SW 1271 (cell line): ENCODE measurements at regions not wholly inside any gene's neighbourhood (a gene's known extent, or its start where the extent isn't known, plus 50 kb on each side); places are given as distances from the start of the nearest gene placed in this dataset.
"Not testable (repeated sequence)": the region's sequence is repeated elsewhere in the genome, so short reads cannot be mapped to it uniquely, and the experiment has no call there.

ENCODE experiments used
- DNase-seq, 2 experiments: peaks; one replicate each; lab custom pipeline; 2025; lab: John Stamatoyannopoulos, UW

DNA sequence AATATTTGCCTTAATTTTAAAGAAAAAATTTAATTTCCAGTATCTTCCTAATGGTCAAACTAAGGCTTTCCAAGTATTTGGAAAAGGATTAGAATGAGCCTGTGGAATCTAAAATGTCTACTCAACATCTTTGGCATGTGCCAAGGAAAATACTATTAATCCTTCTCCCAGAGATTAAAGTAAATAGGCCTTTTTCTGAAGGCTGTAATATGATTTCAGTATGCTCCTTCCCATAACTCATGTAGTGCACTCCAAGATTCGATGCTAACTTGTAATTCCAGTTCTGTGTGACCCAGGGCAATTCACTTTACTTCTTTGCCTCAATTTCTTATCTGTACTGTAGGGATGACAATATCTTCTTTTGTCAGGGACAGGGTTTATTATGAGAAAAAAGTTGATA lies 196.9 kb downstream of the ZIC5 start:
- DNase-seq, result no peak

- DNase-seq, result no peak
Observed at GRCh38 chr13:99768986-99769385, 202.6 kb downstream of the ZIC5 start.

DNA sequence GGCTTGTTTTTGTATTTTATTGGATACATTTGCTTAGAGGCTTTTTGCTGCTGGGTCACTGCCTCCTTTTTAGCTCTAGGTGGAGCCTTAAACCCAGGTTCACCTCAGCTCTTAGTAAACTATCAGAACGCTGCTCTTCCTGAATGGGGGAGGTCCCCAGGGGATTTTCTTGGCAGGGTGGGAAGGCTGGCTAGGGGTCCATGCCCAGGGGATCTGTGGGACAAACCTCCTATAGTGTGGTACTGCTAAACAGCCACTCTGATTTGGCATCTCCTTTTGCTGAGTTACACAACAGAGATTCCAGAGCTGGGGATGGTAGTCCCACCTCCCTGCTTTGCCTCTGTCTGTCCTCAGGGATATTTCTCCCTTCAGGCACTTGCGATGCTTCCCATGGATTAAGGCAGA lies 204.9 kb downstream of the ZIC5 start:
- DNase-seq, result no peak

DNA sequence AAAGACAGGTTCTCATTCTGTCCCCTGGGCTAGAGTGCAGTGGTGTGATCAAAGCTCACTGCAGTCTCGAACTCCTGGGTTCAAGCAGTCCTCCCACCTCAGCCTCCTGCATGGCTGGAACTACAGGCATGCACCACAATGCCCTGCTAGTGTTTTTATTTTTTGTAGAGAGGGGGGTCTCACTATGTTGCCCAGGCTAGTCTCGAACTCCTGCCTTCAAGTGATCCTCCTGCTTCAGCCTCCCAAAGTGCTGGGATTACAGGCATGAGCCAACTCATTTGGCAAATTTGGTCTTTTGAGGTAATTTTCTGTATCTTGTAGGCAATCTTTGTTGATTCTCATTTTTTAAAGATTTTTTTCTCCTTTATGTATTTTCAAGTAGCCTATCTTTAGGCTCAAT lies 205.7 kb downstream of the ZIC5 start:
- no peak for DNase-seq

- DNase-seq, result no peak
Observed at GRCh38 chr13:99760456-99760855, 211.1 kb downstream of the ZIC5 start.

DNA sequence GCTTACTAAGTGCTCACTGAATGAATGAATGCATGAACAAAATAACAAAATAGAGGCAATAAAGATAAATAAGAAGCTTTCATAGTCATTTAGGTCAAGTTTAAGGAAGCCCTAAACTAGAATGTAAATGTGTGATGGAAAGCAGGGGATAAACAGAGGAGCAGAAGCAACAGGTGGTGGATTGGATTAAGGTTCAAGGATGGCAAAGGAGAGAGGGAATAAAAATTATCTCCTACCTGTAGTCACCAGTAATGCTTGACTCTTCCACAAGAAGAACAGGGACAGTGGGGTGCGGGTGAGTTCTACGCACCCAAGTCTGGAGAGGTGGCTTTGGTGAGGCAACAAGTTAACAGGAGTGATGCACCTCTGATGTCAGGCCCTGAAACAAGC lies 212.4 kb downstream of the ZIC5 start:
- no peak for DNase-seq

GRCh38 chr13:99758460-99759162 lies 213.0 kb downstream of the ZIC5 start:
- no peak for DNase-seq

- no peak for DNase-seq
Observed at GRCh38 chr13:99757756-99758459, 213.7 kb downstream of the ZIC5 start.

- no peak for DNase-seq
Observed at GRCh38 chr13:99756281-99756680, 215.3 kb downstream of the ZIC5 start.

DNA sequence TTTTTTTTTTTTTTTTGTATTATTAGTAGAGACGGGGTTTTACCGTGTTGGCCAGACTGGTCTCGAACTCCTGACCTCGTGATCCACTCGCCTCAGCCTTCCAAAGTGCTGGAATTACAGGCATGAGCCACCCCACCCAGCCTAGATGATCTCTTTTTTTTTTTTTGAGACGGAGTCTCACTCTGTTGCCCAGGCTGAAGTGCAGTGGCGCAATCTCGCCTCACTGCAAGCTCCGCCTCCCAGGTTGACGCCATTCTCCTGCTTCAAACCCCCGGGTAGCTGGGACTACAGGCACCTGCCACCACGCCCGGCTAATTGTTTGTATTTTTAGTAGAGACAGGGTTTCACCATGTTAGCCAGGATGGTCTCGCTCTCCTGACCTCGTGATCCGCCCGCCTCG lies 216.8 kb downstream of the ZIC5 start:
- DNase-seq, result not testable (repeated sequence)

DNA sequence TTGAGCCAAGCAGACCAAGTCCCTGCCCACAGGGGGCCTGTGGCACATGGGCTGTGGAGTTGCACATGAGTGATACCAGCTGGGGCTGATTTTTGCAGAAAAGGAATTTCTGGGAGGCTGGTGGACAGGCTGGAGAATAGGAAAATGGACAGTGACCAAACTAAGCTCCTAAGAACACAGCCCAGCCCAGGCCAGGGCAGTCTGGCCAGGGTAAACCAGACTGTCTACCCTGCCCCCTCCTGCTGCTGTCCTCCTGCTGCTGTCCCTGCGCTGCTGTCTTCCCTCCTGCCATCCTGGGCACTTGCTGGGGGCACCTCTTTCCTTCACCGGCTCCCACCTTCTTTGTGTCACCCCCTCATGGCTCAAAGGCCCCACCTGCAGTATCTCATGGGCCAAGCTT lies 219.2 kb downstream of the ZIC5 start:
- DNase-seq, result no peak

DNA sequence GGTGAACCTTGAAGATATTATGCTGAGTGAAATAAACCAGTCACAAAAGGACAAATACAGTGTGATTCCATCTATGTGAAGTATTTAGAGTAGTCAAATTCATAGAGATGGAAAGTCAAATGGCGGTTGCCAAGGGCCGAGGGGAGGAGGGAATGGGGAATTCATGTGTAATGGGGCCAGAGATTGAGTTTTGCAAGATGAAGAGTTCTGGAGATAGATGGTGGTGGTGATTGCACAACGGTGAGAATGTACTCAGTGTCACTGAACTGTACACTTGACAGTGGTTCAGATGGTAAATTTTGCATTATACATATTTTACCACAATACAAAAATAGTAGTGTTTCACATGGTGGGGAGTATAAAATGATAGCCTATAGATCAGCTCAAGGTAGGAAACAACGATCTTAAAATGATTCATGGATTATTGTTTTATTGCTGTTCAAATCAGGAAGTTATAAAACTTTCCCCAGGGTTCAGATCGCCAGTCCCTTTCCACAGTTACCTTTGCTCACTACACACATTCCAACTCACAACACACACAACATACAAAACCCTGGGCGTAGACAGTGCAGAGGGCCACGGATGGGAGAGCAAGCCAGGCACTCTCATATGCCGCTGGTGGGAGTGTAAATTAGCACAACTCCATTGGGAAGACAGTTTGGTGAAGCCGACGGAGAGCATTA lies 219.9 kb downstream of the ZIC5 start:
- DNase-seq, result no peak

DNA sequence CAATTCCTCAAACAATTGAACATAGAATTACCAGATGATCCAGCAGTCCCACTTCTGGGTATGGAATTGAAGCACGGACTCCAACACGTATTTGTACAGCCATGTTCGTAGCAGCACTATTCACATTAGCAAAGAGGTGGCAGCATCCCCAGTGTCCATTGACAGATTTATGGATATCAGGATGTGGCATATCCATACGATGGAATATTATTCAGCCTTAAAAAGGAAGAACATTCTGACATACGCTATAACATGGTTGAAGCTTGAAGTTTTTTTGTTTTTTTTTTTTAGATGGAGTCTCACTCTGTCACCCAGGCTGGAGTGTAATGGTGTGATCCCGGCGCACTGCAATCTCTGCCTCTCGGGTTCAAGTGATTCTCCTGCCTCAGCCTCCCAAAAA lies 220.6 kb downstream of the ZIC5 start:
- DNase-seq, result no peak

DNA sequence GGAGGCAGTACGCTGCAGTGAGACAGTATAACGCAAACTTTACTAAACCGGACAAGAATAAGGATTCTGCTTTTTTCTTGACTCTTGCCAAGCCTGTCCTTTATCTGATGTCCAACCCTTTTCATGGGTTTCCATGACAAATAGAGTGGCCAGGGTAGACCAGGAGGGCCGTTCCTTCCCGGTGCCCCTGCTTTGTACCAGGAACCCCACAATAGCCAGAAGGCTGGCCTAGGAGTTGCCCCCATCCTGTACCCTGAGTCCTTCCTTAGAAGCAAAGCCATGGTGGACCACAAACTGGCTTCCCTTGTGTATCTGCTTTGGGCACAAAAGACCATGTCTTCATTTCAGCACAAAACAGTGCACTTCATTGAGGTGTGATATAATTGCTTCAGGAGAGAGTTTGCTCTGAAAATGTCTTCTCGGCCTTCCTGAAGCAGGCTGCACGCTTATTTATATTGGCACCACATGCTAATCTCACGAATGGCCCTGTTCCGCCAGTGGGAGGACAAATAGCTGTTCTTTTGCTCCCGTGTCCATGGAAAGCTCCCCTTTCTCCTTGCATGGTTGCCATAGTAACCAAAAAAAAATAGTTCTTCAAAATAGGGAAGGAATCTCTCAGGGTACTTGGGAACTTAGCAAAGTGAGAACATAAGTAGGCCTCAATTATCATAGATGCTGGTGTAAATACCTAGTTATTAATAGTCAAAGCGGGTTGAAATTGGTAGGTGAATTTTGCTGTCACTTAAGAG lies 222.1 kb downstream of the ZIC5 start:
- DNase-seq, result no peak

GRCh38 chr13:99747403-99747710 lies 224.2 kb downstream of the ZIC5 start:
- no peak for DNase-seq

DNA sequence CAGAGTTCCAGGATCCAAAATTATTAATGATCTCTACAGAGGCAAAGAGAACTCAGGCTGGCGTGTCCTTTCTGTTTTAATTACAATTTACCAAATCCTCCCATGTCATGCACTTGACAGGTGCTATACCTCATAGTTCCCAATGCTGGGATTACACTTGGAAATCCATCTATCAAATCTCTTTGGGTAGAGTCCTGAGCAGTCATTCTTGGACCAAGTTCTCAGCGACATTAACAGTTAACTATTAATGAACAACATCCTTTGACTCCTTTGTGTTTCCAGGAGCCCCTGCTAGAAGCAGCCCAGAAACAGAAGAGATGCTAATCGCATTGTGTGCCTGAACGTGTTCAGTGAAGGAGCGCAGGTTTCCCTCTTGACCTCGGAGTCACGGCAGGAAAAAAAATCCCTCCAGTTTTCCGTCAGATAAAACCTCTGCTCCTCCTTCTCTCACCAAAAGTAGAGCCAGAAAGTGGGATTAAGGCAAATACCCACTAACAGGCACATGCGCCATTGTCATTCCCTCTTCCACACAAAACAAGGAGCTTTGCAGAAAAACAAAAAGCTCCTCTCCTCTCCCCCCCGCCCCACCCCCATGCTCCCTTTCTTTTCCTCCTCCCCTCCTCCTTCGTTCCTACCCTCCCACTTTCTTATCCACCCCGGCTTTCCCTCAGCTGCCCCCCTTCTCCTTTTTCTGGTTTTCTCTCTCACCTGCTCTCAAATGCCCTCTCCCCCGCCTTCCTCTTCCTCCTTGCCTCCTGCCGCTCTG lies 224.7 kb downstream of the ZIC5 start:
- DNase-seq, result no peak

DNA sequence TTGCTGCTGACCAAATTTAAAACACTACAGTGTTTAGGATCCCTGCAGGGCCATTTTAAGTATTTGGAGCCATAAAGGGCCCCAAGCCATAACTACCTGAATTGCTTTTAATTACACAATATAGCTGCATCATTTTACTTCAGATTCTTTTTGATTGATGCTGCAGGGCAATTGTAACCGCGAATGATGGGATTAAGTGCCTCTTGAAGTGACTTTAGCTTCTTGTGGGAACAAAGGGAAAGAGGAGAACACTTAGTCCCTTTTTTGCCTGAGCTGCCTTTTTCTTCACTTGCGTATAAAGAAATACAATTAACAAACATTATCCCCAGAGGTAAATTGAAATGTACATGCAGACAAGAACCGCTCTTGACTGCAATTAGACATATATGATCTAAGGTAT lies 228.5 kb downstream of the ZIC5 start:
- no peak for DNase-seq

DNA sequence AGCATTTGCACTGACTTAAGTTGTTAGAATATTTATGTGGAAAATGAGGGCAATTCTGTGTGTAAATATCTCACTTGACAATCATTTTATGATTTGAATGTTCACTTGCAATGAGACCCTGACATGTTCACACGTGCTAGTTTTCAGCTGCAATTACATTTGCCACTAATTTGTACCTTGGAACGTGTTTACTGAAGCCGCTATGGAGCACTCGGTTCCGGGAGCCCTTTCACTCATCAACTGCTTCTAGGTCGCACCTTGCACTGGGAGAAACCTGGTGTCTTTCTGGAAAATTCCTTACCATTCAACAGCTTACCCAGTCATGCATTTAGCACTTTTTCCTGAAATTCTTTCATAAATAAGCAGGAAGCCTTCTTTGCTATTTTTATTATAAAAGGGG lies 229.6 kb downstream of the ZIC5 start:
- DNase-seq, result no peak

DNA sequence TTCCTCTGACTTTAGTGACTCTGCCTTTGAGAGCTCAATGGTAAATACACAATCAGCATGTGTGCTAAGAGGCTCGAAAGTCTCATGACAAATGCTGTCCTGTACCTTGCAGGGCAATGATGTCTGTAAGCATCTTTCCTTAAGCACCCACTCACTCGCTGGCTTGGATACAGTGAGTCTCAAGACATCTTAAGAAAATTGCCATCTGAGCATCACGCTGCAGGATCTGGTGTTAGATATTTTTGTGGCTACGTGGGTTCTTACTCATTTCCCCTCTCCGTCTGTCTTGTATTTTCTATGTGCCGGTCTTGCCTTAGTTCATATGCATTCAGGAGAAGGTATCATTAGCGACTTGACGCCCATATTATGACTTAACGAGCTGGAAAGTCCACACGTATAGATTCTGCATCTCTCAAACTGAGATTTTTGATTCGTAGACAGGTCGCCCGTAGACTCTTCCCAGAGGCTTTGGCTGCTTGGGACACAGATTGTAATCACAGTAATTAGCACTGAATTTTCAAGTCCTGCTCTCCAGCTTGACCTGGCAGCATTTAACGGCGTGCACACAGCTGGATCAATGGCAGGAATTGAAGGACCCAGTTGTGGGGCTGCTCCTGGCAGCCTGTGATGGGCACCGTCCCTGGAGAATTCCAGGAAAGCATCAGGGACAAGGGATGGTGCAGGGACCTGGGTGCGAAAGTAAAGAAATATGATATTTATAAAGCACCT lies 231.2 kb downstream of the ZIC5 start:
- no peak for DNase-seq

DNA sequence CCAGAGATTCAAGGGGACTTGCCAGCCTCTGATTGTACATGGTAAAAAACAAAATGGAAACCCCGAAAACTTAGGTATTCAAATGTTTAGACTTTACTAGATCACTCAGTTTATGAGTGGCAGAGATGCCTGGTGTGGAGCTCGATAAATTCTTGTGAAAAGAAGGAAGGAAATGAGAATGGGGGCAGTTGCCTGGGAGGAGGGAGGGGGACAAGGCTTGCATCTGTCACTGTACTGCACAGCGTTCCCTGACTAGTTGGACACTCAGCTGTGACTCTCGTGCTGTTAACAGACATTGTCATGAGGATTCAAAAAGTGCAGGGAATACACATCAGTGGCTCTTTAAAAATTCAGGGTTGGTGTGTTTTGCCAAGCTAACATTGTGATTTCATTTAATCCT lies 232.9 kb downstream of the ZIC5 start:
- no peak for DNase-seq

- no peak for DNase-seq
Observed at GRCh38 chr13:99737481-99738245, 233.9 kb downstream of the ZIC5 start.
